ENCODE measurements at regions not wholly inside any gene's neighbourhood (a gene's known extent, or its start where the extent isn't known, plus 50 kb on each side); places are given as distances from the start of the nearest gene placed in this dataset.
A peak's percentile ranks its signal among the peaks of the same experiment; 100 is the strongest.

DNA sequence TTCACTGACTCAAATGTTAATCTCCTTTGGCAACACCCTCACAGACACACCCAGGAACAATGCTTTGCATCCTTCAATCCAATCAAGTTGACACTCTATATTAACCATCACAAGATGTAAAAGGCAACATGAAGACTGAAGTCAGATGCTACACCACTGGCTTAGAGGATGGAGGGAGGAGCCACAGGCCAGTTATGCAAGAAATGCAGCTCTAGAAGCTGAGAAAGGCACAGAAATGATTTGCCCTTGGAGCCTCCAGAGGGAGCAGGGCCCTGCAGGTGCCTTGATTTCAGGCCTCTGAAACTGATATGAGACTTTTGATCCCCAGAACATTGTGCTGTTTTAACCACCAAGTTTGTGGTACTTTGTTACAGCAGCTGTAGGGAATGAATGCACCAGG, 276.3 kb downstream of the KCNS3 start:
- TF ChIP-seq CTCF (IDR thresholded peaks at IDR 0.05; ENCODE audit: control extremely low read depth in 1 of 3, insufficient read depth in 1 of 3, low read depth in 1 of 3, low read length in 3 of 3): 0 out of 4 replicates have a peak, but pooled peaks of 1 of the 3 experiments have one; percentile 14
- TF ChIP-seq GABPA (IDR thresholded peaks at IDR 0.05; ENCODE audit: borderline replicate concordance, insufficient read depth, low read length): no peak
- no peak for TF ChIP-seq CHD2 (IDR thresholded peaks at IDR 0.05; ENCODE audit: low read length)
- no peak for TF ChIP-seq POLR2AphosphoS5 (IDR thresholded peaks at IDR 0.05; ENCODE audit: low read depth, low read length)
- TF ChIP-seq SP1 (IDR thresholded peaks at IDR 0.05; ENCODE audit: low read depth, low read length): no peak
- no peak for TF ChIP-seq JUN (IDR thresholded peaks at IDR 0.05; ENCODE audit: low read depth, low read length)
- no peak for TF ChIP-seq ZNF274 (IDR thresholded peaks at IDR 0.05; ENCODE audit: borderline replicate concordance, extremely low read depth, low read length)
- no peak for TF ChIP-seq KDM1A (IDR thresholded peaks at IDR 0.05; ENCODE audit: borderline replicate concordance, low read length)
- TF ChIP-seq SIN3A (conservative IDR thresholded peaks at IDR 0.05 in 1 of 2, IDR thresholded peaks at IDR 0.05 in 1 of 2; ENCODE audit: low read depth in 1 of 2, low read length in 2 of 2): no peak
- no peak for TF ChIP-seq HDAC6 (IDR thresholded peaks at IDR 0.05; ENCODE audit: low read depth, low read length)
- no peak for TF ChIP-seq CREB1 (IDR thresholded peaks at IDR 0.05)
- TF ChIP-seq KDM5A (IDR thresholded peaks at IDR 0.05; ENCODE audit: low read length): no peak
- no peak for TF ChIP-seq POU5F1 (IDR thresholded peaks at IDR 0.05; ENCODE audit: low read depth, low read length)
